ENCODE measurements at regions not wholly inside any gene's neighbourhood (a gene's known extent, or its start where the extent isn't known, plus 50 kb on each side); places are given as distances from the start of the nearest gene placed in this dataset.
A peak's percentile ranks its signal among the peaks of the same experiment; 100 is the strongest.

- no peak for DNase-seq (ENCODE audit: low read depth in 4 of 6, low spot score in 6 of 6)
- H3K27ac ChIP-seq (ENCODE audit: low read depth, low read length), result no peak overlapping the region
- WGBS (ENCODE audit: insufficient coverage), result no CpG with 5 or more reads among the region's 4 CpGs
Measured at GRCh38 chr13:106122234-106122633, 413.2 kb downstream of the EFNB2 start.

GRCh38 chr13:106121173-106121754 lies 414.2 kb downstream of the EFNB2 start:
- no peaks in the 10 kb centered on the region for H3K4me1 ChIP-seq (ENCODE audit: control insufficient read depth, insufficient read depth, low read length)
- H3K36me3 ChIP-seq (ENCODE audit: control insufficient read depth, insufficient read depth, low read length), result no peaks in the 10 kb centered on the region
- no CpG with 5 or more reads among the region's 2 CpGs for whole genome bisulfite sequencing (ENCODE audit: insufficient coverage)
- H3K27me3 ChIP-seq (ENCODE audit: control insufficient read depth, insufficient read depth, low read length), result no peaks in the 10 kb centered on the region
- H3K27ac ChIP-seq (ENCODE audit: low read depth, low read length), result no peak overlapping the region
- no peak for DNase-seq (ENCODE audit: low read depth in 4 of 6, low spot score in 6 of 6)
- H3K9me3 ChIP-seq (ENCODE audit: control insufficient read depth, insufficient read depth, low read length), result no peaks in the 10 kb centered on the region
- no peak overlapping the region for H3K4me3 ChIP-seq (ENCODE audit: low read depth, low read length)

More at GRCh38 chr13:106122234-106122633, 413.2 kb downstream of the EFNB2 start:
- H3K9me3 ChIP-seq (ENCODE audit: control insufficient read depth, insufficient read depth, low read length), result no peaks in the 10 kb centered on the region
- H3K27me3 ChIP-seq (ENCODE audit: control insufficient read depth, insufficient read depth, low read length), result no peaks in the 10 kb centered on the region
- no peaks in the 10 kb centered on the region for H3K4me1 ChIP-seq (ENCODE audit: control insufficient read depth, insufficient read depth, low read length)
- no peak overlapping the region for H3K4me3 ChIP-seq (ENCODE audit: low read depth, low read length)
- no peaks in the 10 kb centered on the region for H3K36me3 ChIP-seq (ENCODE audit: control insufficient read depth, insufficient read depth, low read length)

DNA sequence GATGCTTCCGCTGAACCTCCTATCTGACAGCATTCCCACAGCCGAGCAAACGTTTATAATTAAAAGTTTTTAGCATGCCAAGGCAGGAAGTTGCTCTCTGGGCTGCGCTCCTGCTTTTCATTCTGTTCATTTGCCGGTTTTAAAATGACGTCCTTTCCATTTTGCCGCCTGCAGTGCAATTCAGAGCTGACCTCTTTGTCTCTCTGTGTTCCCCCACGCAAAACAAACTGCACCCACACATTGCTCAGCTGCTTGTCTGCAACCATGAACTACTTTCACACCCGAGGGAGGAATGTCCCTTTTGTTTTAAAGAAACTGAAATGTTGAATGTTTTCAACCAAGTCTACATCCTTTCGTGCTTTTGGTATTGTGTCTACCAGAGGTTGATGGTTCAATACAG lies 416.5 kb downstream of the EFNB2 start:
- H3K4me3 ChIP-seq (ENCODE audit: low read depth, low read length), result no peak overlapping the region
- H3K27ac ChIP-seq (ENCODE audit: low read depth, low read length), result no peak overlapping the region
- no peaks in the 10 kb centered on the region for H3K27me3 ChIP-seq (ENCODE audit: control insufficient read depth, insufficient read depth, low read length)
- WGBS (ENCODE audit: insufficient coverage), result 25% methylated on average over 6 of the region's 10 CpGs
- H3K4me1 ChIP-seq (ENCODE audit: control insufficient read depth, insufficient read depth, low read length), result no peaks in the 10 kb centered on the region
- DNase-seq (ENCODE audit: low read depth in 4 of 6, low spot score in 6 of 6), result peak in 1 of 6 donors; percentile 43
- no peaks in the 10 kb centered on the region for H3K36me3 ChIP-seq (ENCODE audit: control insufficient read depth, insufficient read depth, low read length)
- H3K9me3 ChIP-seq (ENCODE audit: control insufficient read depth, insufficient read depth, low read length), result no peaks in the 10 kb centered on the region

GRCh38 chr13:106118050-106118449 lies 417.4 kb downstream of the EFNB2 start:
- DNase-seq (ENCODE audit: low read depth in 4 of 6, low spot score in 6 of 6), result no peak
- Histone ChIP-seq H3K4me3 (ENCODE audit: low read depth, low read length) (no peak overlapping the region), H3K36me3 (ENCODE audit: control insufficient read depth, insufficient read depth, low read length) (no peaks in the 10 kb centered on the region), H3K4me1 (ENCODE audit: control insufficient read depth, insufficient read depth, low read length) (no peaks in the 10 kb centered on the region), H3K9me3 (ENCODE audit: control insufficient read depth, insufficient read depth, low read length) (no peaks in the 10 kb centered on the region), H3K27me3 (ENCODE audit: control insufficient read depth, insufficient read depth, low read length) (no peaks in the 10 kb centered on the region), H3K27ac (ENCODE audit: low read depth, low read length) (no peak overlapping the region)
- no CpG with 5 or more reads among the region's 2 CpGs for WGBS (ENCODE audit: insufficient coverage)

DNA sequence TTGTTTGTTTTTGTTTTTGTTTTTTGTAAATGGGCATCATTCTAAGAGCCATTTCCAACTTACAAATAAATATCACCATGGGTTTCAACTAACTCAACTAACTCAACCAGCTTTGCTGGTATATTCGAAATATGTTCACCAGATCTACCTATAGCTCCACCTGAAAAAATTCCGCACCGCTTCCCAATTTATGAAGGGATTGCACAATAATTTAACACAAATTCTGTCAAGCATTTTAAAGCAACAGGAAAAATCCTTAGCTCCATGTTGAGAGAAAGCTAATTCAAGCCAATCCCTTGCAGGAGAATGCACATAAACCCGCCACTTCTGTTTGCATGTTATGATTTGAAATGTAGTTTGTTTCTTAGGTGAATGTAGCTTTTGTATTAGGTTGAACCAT lies 417.8 kb downstream of the EFNB2 start:
- Histone ChIP-seq H3K27me3 (ENCODE audit: control insufficient read depth, insufficient read depth, low read length) (no peaks in the 10 kb centered on the region), H3K9me3 (ENCODE audit: control insufficient read depth, insufficient read depth, low read length) (no peaks in the 10 kb centered on the region), H3K4me1 (ENCODE audit: control insufficient read depth, insufficient read depth, low read length) (no peaks in the 10 kb centered on the region), H3K27ac (ENCODE audit: low read depth, low read length) (no peak overlapping the region), H3K36me3 (ENCODE audit: control insufficient read depth, insufficient read depth, low read length) (no peaks in the 10 kb centered on the region), H3K4me3 (ENCODE audit: low read depth, low read length) (no peak overlapping the region)
- 83% methylated on average over 1 of the region's 4 CpGs for WGBS (ENCODE audit: insufficient coverage)
- DNase-seq (ENCODE audit: low read depth in 4 of 6, low spot score in 6 of 6), result no peak

GRCh38 chr13:106117035-106117434 lies 418.4 kb downstream of the EFNB2 start:
- Histone ChIP-seq H3K4me1 (ENCODE audit: control insufficient read depth, insufficient read depth, low read length) (no peaks in the 10 kb centered on the region), H3K9me3 (ENCODE audit: control insufficient read depth, insufficient read depth, low read length) (no peaks in the 10 kb centered on the region), H3K27me3 (ENCODE audit: control insufficient read depth, insufficient read depth, low read length) (no peaks in the 10 kb centered on the region), H3K4me3 (ENCODE audit: low read depth, low read length) (no peak overlapping the region), H3K27ac (ENCODE audit: low read depth, low read length) (no peak overlapping the region), H3K36me3 (ENCODE audit: control insufficient read depth, insufficient read depth, low read length) (no peaks in the 10 kb centered on the region)
- DNase-seq (ENCODE audit: low read depth in 4 of 6, low spot score in 6 of 6), result peak in 1 of 6 donors; percentile 8
- WGBS (ENCODE audit: insufficient coverage), result no CpG with 5 or more reads among the region's 1 CpG

- H3K4me3 ChIP-seq (ENCODE audit: low read depth, low read length), result no peak overlapping the region
- no peaks in the 10 kb centered on the region for H3K27me3 ChIP-seq (ENCODE audit: control insufficient read depth, insufficient read depth, low read length)
- no CpG with 5 or more reads among the region's 2 CpGs for WGBS (ENCODE audit: insufficient coverage)
- no peaks in the 10 kb centered on the region for H3K9me3 ChIP-seq (ENCODE audit: control insufficient read depth, insufficient read depth, low read length)
- H3K36me3 ChIP-seq (ENCODE audit: control insufficient read depth, insufficient read depth, low read length), result no peaks in the 10 kb centered on the region
- H3K27ac ChIP-seq (ENCODE audit: low read depth, low read length), result no peak overlapping the region
- H3K4me1 ChIP-seq (ENCODE audit: control insufficient read depth, insufficient read depth, low read length), result no peaks in the 10 kb centered on the region
- DNase-seq (ENCODE audit: low read depth in 4 of 6, low spot score in 6 of 6), result no peak
Measured at GRCh38 chr13:106115081-106115480, 420.4 kb downstream of the EFNB2 start.

- Histone ChIP-seq H3K27me3 (ENCODE audit: control insufficient read depth, insufficient read depth, low read length) (no peaks in the 10 kb centered on the region), H3K36me3 (ENCODE audit: control insufficient read depth, insufficient read depth, low read length) (no peaks in the 10 kb centered on the region), H3K9me3 (ENCODE audit: control insufficient read depth, insufficient read depth, low read length) (no peaks in the 10 kb centered on the region), H3K4me1 (ENCODE audit: control insufficient read depth, insufficient read depth, low read length) (no peaks in the 10 kb centered on the region), H3K4me3 (ENCODE audit: low read depth, low read length) (no peak overlapping the region), H3K27ac (ENCODE audit: low read depth, low read length) (no peak overlapping the region)
- no peak for DNase-seq (ENCODE audit: low read depth in 4 of 6, low spot score in 6 of 6)
- no CpG with 5 or more reads among the region's 1 CpG for WGBS (ENCODE audit: insufficient coverage)
Measured at GRCh38 chr13:106113796-106114195, 421.7 kb downstream of the EFNB2 start.

- H3K4me3 ChIP-seq (ENCODE audit: low read depth, low read length), result no peak overlapping the region
- no peaks in the 10 kb centered on the region for H3K36me3 ChIP-seq (ENCODE audit: control insufficient read depth, insufficient read depth, low read length)
- no peaks in the 10 kb centered on the region for H3K9me3 ChIP-seq (ENCODE audit: control insufficient read depth, insufficient read depth, low read length)
- DNase-seq (ENCODE audit: low read depth in 4 of 6, low spot score in 6 of 6), result peak in 1 of 6 donors; percentile 60
- no CpG with 5 or more reads among the region's 3 CpGs for WGBS (ENCODE audit: insufficient coverage)
- H3K27ac ChIP-seq (ENCODE audit: low read depth, low read length), result no peak overlapping the region
- H3K4me1 ChIP-seq (ENCODE audit: control insufficient read depth, insufficient read depth, low read length), result no peaks in the 10 kb centered on the region
- H3K27me3 ChIP-seq (ENCODE audit: control insufficient read depth, insufficient read depth, low read length), result no peaks in the 10 kb centered on the region
Measured at GRCh38 chr13:106112191-106112590, 423.3 kb downstream of the EFNB2 start.

DNA sequence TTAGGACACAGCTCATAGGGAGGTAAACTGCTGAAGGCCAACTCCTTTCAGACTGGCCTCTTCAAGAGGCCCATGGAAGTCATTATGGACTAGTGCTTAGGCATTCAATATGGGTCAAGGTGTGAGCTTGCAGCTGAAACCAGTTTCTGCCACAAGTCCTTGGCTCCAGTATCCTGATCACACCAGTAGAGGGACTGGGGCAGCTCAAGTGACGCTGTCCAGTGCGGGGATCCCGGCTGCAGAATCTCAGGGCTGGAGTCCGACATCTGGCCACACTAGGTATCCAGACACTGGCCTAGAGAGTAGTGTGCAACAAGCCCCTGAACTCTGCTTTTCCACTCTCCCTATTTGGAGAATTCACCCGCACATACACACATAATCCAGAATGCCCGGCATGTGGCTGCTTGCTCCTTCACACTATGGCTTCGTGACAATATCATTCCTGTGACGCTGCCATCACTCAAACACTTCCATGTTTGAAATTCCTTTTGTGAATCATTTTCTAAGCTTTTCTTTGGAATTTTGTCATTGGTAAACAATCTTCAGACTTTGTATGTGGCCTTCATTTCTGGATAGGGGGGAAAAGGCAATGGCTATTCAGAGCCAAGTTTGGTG lies 425.1 kb downstream of the EFNB2 start:
- H3K4me3 ChIP-seq (ENCODE audit: low read depth, low read length), result no peak overlapping the region
- H3K4me1 ChIP-seq (ENCODE audit: control insufficient read depth, insufficient read depth, low read length), result peaks cover 5% of the 10 kb centered on the region
- H3K9me3 ChIP-seq (ENCODE audit: control insufficient read depth, insufficient read depth, low read length), result no peaks in the 10 kb centered on the region
- H3K27ac ChIP-seq (ENCODE audit: low read depth, low read length), result no peak overlapping the region
- no peak for DNase-seq (ENCODE audit: low read depth in 4 of 6, low spot score in 6 of 6)
- 94% methylated on average over 6 of the region's 8 CpGs for WGBS (ENCODE audit: insufficient coverage)
- H3K36me3 ChIP-seq (ENCODE audit: control insufficient read depth, insufficient read depth, low read length), result no peaks in the 10 kb centered on the region
- no peaks in the 10 kb centered on the region for H3K27me3 ChIP-seq (ENCODE audit: control insufficient read depth, insufficient read depth, low read length)
